Fibroblast of skin of scalp (primary cell): ENCODE measurements at regions not wholly inside any gene's neighbourhood (a gene's known extent, or its start where the extent isn't known, plus 50 kb on each side); places are given as distances from the start of the nearest gene placed in this dataset.

Experiments
- DNase-seq: peaks from one replicate; pipeline ENCODE4 v3.0.0-alpha.2; 2013

DNA sequence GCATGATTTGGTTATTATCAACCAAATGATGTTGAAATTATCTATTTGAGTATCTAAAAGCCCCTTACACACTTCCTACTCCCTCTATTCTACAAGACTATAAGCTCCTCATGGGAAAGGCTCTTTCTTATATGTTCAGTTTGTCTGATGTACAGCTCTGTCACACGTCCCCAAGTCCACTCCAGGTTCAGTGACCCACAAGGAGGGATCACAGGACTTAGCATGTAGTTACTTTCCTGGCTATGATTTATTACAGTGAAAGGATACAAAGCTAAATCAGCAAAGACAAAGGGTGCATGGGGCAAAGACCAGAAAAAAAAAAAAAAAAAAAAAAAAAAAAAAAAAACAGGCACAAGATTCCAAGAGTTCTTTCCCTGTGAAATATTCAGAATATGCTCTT, 125.6 kb upstream of the TMEM106B start:
- no peak for DNase-seq

GRCh38 chr7:12089951-12090756, 120.9 kb upstream of the TMEM106B start:
- DNase-seq = no peak

DNA sequence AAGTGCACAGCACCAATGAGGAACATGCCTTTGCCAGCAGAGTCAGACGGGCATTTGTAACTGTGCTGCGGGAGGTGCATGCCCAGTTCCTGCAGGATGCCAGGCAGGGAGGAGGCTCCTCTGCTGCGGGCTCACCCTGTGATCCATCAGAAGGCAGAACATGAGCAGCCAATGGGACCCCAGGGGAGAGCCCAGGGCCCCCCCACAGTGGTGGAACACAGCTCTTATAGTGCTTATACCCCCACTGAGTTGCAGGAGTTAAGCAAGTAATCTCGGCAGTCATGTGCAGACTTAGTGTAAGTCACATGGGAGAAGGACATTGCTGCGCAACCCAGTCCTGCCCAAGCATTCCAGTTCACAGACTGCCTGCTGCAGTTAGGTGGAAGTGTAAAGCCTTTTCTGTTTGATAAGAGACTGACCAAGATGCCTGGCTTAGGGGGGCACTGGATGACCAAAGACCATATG, 120.3 kb upstream of the TMEM106B start:
- DNase-seq = no peak

DNA sequence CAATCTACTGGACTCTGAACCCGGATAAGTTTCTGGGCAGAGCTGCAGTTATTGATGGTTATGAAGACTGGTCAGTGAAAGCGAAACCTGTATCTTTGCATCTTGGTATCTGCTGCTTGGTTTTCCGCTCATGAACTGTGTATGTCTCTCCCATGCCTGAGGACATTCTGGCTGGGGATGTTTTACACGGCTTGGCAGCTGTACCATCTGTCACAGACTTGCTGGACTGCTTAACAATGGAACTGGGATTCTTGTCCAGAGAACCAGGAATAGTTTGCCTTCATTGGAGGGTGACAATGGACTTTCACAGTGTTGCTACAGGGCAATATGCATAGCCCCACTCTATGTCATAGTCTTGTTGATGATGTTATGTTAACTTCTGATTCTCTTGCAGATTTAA, 119.9 kb upstream of the TMEM106B start:
- DNase-seq = no peak

GRCh38 chr7:12092499-12093130, 118.5 kb upstream of the TMEM106B start:
- no peak for DNase-seq

- no peak for DNase-seq
These were observed 117.7 kb upstream of the TMEM106B start for GRCh38 chr7:12093365-12093764.

- DNase-seq = no peak
These were observed 116.7 kb upstream of the TMEM106B start for GRCh38 chr7:12094365-12094921.

DNA sequence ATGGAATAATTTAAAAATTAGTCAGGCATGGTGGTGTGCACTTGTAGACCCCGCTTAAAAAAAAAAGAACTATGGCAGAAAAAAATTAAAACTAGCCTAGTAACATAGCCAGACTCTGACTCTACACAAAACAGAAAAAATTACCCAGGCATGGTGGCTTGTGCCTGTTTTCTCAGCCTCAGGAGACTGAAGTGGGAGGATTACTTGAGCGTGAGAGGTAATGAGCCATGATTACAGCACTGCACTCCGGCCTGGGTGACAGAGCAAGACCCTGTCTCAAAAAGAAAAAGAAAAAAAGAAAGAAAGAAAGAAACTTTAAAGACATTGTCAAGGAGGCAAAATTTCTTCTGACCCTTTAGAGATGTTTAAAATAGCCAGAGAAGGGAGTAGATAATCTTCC, 109.0 kb upstream of the TMEM106B start:
- DNase-seq = no peak

DNA sequence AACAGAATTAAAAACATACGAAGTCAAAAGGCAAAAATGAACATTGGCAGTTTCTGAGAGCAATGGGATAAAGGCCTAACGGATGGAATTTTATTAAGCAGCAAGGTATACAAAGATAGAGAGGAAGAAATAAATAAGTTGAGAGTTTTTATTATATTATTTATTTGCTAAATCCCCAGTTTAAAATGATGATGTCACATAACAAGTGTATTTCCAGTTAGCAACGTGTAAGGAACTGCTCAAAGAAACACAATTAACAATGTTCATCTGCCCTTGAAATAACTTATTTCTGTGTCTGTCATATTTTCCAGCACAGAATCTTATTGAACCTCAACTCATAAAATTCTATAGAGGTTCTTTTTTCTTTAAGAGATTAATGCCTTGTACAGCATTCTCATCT, 108.6 kb upstream of the TMEM106B start:
- DNase-seq = no peak

- no peak for DNase-seq
These were observed 107.1 kb upstream of the TMEM106B start for GRCh38 chr7:12103948-12104347.

GRCh38 chr7:12107381-12107780, 103.7 kb upstream of the TMEM106B start:
- DNase-seq = no peak

GRCh38 chr7:12107841-12108254, 103.2 kb upstream of the TMEM106B start:
- no peak for DNase-seq

DNA sequence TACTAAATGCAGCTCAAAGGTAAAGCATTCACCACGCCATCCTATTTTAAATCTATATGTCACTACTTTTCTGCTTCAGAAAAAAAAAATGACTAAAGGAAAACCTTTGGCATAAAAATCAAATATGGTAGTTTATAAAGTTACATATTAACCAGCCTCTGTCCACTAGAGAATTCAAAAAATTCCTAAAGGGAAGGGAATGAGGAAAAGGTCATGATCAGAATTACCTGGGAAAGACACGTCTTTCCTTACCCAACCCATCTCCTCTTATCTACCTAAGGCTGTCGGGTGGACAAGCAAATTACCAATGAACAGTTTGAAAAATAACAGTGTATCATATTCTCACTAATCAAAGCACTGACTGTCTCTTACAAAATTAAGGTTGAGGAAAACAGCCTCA, 100.7 kb upstream of the TMEM106B start:
- DNase-seq = no peak

DNA sequence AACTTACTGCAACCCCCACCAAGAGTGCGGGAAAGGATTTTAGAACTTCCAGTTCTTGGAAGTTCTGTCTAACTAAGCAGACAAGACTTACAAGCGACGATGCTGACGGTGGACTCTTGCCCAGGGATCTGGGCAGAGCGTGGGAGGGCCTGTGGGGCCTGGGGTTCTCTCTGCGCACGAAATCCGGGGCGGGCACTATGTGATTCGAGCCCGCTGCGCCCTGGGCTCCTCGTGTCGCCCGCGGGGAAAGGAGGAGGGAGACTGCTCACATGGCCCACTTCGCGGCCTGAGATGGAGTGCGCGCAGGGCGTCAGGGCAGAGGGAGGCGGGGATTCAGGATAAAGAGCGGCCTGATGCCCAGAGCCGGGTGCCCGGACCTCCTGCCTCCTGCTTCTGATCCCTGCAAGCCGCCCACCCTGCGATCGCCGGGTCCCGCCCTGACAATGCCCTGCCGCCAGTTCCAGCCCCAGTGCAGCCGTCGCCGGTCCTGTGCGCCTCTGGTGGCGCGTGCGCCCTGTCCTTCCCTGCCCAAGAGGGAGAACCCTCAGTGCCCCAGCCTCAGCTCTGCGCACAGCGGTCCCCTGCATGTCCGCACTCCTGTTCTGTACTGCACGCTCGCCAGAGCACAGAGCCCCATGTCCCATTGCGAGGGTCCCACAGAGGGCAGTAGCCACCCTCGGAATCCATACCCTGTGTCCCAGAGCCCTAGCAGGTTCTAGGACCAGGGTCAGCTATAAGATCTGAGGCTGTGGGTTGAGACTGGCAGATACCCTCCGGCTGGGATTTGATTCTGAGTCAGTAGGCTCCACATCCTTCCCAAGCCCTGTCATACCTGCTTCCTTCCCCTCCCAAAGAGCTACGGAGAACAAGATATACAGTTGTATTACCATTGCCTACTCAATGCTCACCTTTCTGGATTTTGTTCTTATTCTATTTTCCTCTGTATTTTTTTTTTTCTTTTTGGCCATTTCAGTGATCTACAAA, 99.4 kb upstream of the TMEM106B start:
- DNase-seq = peak; percentile 20

DNA sequence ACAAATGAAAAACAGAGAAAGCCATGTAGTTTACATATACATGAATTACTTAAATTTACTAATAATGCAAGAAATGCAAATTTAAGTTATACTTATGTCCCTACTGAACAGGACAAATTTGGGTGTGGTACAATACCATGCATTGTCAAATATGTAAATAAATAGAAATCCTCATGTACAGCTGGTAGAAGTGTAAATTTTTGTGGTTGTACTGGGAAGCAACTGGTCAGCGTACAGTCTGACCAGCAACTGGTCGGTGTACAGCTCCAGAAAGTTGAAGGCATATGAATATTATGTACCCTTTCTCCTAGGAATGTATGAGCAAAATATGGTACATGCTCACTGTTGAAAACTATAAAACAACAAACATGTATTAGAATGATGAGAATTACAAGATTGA, 93.9 kb upstream of the TMEM106B start:
- DNase-seq = no peak

GRCh38 chr7:12119620-12120303, 91.3 kb upstream of the TMEM106B start:
- no peak for DNase-seq

DNA sequence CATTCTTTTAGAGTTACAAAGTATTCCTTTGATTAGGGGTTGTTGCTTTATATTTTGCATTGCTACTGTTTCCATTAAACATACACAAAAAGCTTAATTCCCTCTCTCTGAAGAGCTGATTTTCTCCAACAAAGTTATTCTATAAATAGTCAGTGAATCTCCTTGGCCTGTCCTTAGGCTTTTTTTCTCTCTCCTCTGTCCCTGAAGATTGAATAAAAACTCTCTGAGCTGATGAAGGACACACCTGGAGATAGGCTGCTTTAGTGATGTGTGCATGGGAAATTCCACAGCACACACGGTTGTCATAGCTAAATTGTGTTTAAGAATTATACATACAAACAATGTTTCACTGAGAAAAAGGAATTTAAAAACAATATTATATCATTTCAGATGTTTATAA, 90.5 kb upstream of the TMEM106B start:
- DNase-seq = no peak

- no peak for DNase-seq
These were observed 87.9 kb upstream of the TMEM106B start for GRCh38 chr7:12123172-12123571.

GRCh38 chr7:12124028-12124427, 87.1 kb upstream of the TMEM106B start:
- DNase-seq = no peak

DNA sequence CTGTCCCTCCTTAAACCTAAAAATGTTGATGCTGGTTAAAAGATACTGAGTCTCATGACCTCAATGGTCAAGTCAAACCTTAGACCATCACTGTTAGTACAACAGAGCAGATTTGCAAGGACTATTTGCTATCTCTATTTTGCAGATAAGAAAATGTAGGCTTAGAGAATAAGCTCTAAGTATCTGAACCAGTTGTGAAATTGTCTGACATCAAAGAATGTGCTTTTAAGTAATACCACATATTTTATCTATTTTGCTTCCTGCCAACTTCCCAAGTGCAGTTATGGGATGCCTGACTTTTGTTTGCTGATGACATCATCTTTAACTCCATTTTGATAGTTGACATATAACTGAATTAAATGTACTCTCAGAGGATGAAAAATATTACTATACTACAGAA, 83.6 kb upstream of the TMEM106B start:
- DNase-seq = no peak

DNA sequence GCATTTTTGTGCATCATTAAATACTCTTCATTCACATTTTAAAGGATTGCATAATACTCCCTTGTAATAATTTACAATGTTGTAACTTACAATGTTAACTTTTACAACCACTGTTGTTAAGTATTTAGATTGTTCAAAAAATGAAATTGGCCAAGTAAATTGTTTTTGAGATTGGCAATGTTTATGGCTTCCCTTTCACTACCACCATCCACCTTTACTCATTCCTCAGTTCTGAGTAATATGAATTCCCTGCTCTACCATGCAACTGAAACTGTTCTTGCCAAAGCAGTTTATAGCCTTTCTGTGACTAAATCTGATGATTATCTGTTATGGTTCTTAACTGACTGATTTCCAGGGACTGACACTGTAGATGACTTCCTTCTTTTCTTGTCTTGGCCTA, 80.5 kb upstream of the TMEM106B start:
- DNase-seq = no peak

- no peak for DNase-seq
These were observed 80.0 kb upstream of the TMEM106B start for GRCh38 chr7:12131122-12131521.
